ENCODE measurements at regions not wholly inside any gene's neighbourhood (a gene's known extent, or its start where the extent isn't known, plus 50 kb on each side); places are given as distances from the start of the nearest gene placed in this dataset.

GRCh38 chr19:31633014-31633413 lies 283.8 kb upstream of the TSHZ3 start:
- no peak overlapping the region for H2AFZ ChIP-seq
- no peaks in the 10 kb centered on the region for H4K20me1 ChIP-seq (ENCODE audit: insufficient read depth, poor library complexity, severe bottlenecking)
- TF ChIP-seq EZH2phosphoT487 (IDR thresholded peaks at IDR 0.05; ENCODE audit: low read depth, severe bottlenecking, unreplicated experiment) (no peak), CTCF (IDR thresholded peaks at IDR 0.05; ENCODE audit: poor library complexity) (no peak), EZH2 (IDR thresholded peaks at IDR 0.05; ENCODE audit: borderline replicate concordance) (no peak)
- H3K4me1 ChIP-seq (ENCODE audit: insufficient read depth): no peaks in the 10 kb centered on the region
- no peaks in the 10 kb centered on the region for H3K79me2 ChIP-seq
- no peaks in the 10 kb centered on the region for H3K9me2 ChIP-seq (replicated peaks; ENCODE audit: insufficient read depth)
- H3K27me3 ChIP-seq: no peaks in the 10 kb centered on the region
- no peaks in the 10 kb centered on the region for H3K36me3 ChIP-seq (replicated peaks; ENCODE audit: insufficient read depth, low read depth)
- H3K9me3 ChIP-seq (ENCODE audit: low read depth): no peaks in the 10 kb centered on the region
- no peak overlapping the region for H3K27ac ChIP-seq
- H3K4me2 ChIP-seq: no peak overlapping the region
- no peak overlapping the region for H3K4me3 ChIP-seq
- 95% methylated on average over 8 of the region's 8 CpGs for WGBS (ENCODE audit: low lambda C conversion rate, missing lambda C conversion rate)
- no peak for DNase-seq (ENCODE audit: low spot score)

- Histone ChIP-seq H3K27ac (no peak overlapping the region), H3K9me3 (ENCODE audit: low read depth) (no peaks in the 10 kb centered on the region), H3K36me3 (replicated peaks; ENCODE audit: insufficient read depth, low read depth) (no peaks in the 10 kb centered on the region), H2AFZ (no peak overlapping the region), H3K9me2 (replicated peaks; ENCODE audit: insufficient read depth) (no peaks in the 10 kb centered on the region), H3K4me3 (no peak overlapping the region), H3K79me2 (no peaks in the 10 kb centered on the region), H3K4me2 (no peak overlapping the region), H3K4me1 (ENCODE audit: insufficient read depth) (no peaks in the 10 kb centered on the region), H4K20me1 (ENCODE audit: insufficient read depth, poor library complexity, severe bottlenecking) (no peaks in the 10 kb centered on the region), H3K27me3 (no peaks in the 10 kb centered on the region)
- TF ChIP-seq EZH2 (IDR thresholded peaks at IDR 0.05; ENCODE audit: borderline replicate concordance) (no peak), CTCF (IDR thresholded peaks at IDR 0.05; ENCODE audit: poor library complexity) (no peak), EZH2phosphoT487 (IDR thresholded peaks at IDR 0.05; ENCODE audit: low read depth, severe bottlenecking, unreplicated experiment) (no peak)
- WGBS (ENCODE audit: low lambda C conversion rate, missing lambda C conversion rate): 83% methylated on average over 1 of the region's 1 CpG
- DNase-seq (ENCODE audit: low spot score): no peak
These were observed 290.1 kb upstream of the TSHZ3 start for GRCh38 chr19:31639306-31639705.

- TF ChIP-seq EZH2 (IDR thresholded peaks at IDR 0.05; ENCODE audit: borderline replicate concordance) (no peak), EZH2phosphoT487 (IDR thresholded peaks at IDR 0.05; ENCODE audit: low read depth, severe bottlenecking, unreplicated experiment) (no peak), CTCF (IDR thresholded peaks at IDR 0.05; ENCODE audit: poor library complexity) (no peak)
- Histone ChIP-seq H3K9me3 (ENCODE audit: low read depth) (no peaks in the 10 kb centered on the region), H3K4me3 (no peak overlapping the region), H3K27me3 (no peaks in the 10 kb centered on the region), H3K79me2 (no peaks in the 10 kb centered on the region), H3K4me2 (no peak overlapping the region), H3K9me2 (replicated peaks; ENCODE audit: insufficient read depth) (no peaks in the 10 kb centered on the region), H3K4me1 (ENCODE audit: insufficient read depth) (no peaks in the 10 kb centered on the region), H2AFZ (no peak overlapping the region), H4K20me1 (ENCODE audit: insufficient read depth, poor library complexity, severe bottlenecking) (no peaks in the 10 kb centered on the region), H3K27ac (no peak overlapping the region), H3K36me3 (replicated peaks; ENCODE audit: insufficient read depth, low read depth) (no peaks in the 10 kb centered on the region)
- no peak for DNase-seq (ENCODE audit: low spot score)
- 87% methylated on average over 2 of the region's 2 CpGs for WGBS (ENCODE audit: low lambda C conversion rate, missing lambda C conversion rate)
These were observed 292.4 kb upstream of the TSHZ3 start for GRCh38 chr19:31641591-31641990.

- H3K4me2 ChIP-seq: no peak overlapping the region
These were observed 299.1 kb upstream of the TSHZ3 start for GRCh38 chr19:31648347-31648746.

More at GRCh38 chr19:31648347-31648746, 299.1 kb upstream of the TSHZ3 start:
- Histone ChIP-seq H3K79me2 (no peaks in the 10 kb centered on the region), H3K27ac (no peak overlapping the region), H4K20me1 (ENCODE audit: insufficient read depth, poor library complexity, severe bottlenecking) (no peaks in the 10 kb centered on the region), H3K36me3 (replicated peaks; ENCODE audit: insufficient read depth, low read depth) (no peaks in the 10 kb centered on the region), H3K4me3 (no peak overlapping the region), H3K4me1 (ENCODE audit: insufficient read depth) (no peaks in the 10 kb centered on the region), H2AFZ (no peak overlapping the region), H3K9me2 (replicated peaks; ENCODE audit: insufficient read depth) (no peaks in the 10 kb centered on the region), H3K27me3 (no peaks in the 10 kb centered on the region), H3K9me3 (ENCODE audit: low read depth) (no peaks in the 10 kb centered on the region)
- TF ChIP-seq CTCF (IDR thresholded peaks at IDR 0.05; ENCODE audit: poor library complexity): no peak
- TF ChIP-seq EZH2phosphoT487 (IDR thresholded peaks at IDR 0.05; ENCODE audit: low read depth, severe bottlenecking, unreplicated experiment): no peak
- no peak for TF ChIP-seq EZH2 (IDR thresholded peaks at IDR 0.05; ENCODE audit: borderline replicate concordance)
- WGBS (ENCODE audit: low lambda C conversion rate, missing lambda C conversion rate): 86% methylated on average over 9 of the region's 9 CpGs
- DNase-seq (ENCODE audit: low spot score): no peak
